ENCODE measurements at regions not wholly inside any gene's neighbourhood (a gene's known extent, or its start where the extent isn't known, plus 50 kb on each side); places are given as distances from the start of the nearest gene placed in this dataset.

DNA sequence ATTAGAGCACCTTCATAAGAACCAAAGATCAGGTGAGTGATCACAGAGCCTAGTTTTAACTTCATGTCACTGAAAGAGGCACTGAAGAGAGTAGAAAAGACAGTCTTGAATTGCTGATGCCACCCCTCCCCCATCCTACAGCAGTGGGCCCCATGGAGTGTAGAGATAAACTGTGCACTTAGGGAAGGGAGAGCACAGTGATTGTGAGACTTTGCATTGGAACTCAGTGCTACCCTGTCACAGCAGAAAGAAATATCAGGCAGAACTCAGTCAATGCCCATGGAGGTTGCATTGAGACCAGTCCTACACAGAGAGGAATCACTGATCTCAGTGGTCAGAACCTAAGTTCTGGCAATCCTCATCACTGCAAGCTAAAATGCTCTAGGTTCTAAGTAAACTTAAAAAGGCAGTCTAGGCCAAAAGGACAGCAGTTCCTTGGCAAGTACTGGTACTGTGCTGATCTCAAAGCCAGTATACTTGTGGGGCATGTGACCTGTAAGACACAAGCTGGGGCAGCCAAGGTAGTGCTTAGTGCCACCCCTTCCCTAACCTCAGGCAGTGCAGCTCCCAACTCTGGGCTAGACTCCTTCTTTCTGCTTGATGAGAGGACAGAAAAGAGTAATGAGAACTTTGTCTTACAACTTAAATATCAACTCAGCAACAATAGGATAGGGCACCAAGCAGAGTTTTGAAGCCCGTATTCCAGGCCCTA is 94.1 kb downstream of the FSCB start:
- TF ChIP-seq, protein P1, sequence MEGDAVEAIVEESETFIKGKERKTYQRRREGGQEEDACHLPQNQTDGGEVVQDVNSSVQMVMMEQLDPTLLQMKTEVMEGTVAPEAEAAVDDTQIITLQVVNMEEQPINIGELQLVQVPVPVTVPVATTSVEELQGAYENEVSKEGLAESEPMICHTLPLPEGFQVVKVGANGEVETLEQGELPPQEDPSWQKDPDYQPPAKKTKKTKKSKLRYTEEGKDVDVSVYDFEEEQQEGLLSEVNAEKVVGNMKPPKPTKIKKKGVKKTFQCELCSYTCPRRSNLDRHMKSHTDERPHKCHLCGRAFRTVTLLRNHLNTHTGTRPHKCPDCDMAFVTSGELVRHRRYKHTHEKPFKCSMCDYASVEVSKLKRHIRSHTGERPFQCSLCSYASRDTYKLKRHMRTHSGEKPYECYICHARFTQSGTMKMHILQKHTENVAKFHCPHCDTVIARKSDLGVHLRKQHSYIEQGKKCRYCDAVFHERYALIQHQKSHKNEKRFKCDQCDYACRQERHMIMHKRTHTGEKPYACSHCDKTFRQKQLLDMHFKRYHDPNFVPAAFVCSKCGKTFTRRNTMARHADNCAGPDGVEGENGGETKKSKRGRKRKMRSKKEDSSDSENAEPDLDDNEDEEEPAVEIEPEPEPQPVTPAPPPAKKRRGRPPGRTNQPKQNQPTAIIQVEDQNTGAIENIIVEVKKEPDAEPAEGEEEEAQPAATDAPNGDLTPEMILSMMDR (IDR thresholded peaks at IDR 0.05), result no peak
- TF ChIP-seq POLR2A (IDR thresholded peaks at IDR 0.05) (no peak), POLR2AphosphoS5 (IDR thresholded peaks at IDR 0.05) (no peak), EP300 (IDR thresholded peaks at IDR 0.05) (no peak)

Measured in gastroesophageal sphincter (tissue), 3 donors.